ENCODE measurements at regions not wholly inside any gene's neighbourhood (a gene's known extent, or its start where the extent isn't known, plus 50 kb on each side); places are given as distances from the start of the nearest gene placed in this dataset.

DNA sequence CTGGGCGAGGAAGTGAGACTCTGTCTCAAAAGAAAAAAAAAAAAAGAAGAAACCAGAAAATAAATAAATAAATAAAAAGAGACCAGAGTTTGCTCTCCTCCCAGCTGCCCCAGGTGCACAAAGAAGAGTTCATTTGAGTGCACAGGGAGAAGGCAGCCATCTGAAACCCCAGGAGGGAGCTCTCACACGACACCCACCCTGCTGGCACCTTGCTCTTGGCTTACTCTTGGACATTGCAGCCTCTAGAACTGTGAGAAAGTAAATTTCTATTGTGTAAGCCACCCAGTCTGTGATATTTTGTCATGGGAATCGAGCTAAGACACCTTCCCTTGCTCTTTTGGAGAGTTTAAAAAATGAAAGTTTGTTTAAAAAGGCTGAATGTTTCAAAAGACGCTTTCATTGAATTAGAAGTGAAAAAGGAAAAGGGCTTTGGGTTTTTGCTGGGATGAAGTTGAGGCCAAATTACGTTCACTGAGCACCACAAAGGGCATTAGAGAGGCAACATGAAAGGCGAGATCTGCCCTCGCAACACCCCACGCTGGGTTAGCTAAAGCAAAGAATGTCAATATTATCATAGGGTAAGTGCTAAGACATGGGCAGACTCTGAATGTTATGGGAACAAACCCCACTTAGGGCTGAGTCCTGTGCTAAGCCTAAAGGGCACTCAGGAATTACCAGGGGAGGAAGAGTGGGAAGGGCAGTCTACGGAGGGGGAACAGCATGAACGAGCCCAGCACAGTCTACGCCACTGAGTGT is 128.9 kb upstream of the RIOK3 start:
- peaks cover 8% of the 10 kb centered on the region for H3K4me1 ChIP-seq (ENCODE audit: control insufficient read depth, insufficient read depth, low read length)
- H2BK120ac ChIP-seq (ENCODE audit: low read depth, low read length), result no peak overlapping the region
- H3K27me3 ChIP-seq (ENCODE audit: control insufficient read depth, insufficient read depth, low read length), result no peaks in the 10 kb centered on the region
- no peak for ATAC-seq (ENCODE audit: low read depth)
- H4K91ac ChIP-seq (ENCODE audit: insufficient read depth, low read depth, low read length), result no peak overlapping the region
- H3K56ac ChIP-seq (ENCODE audit: extremely low read depth, insufficient read depth, low read length), result no peak overlapping the region
- H3K4me2 ChIP-seq (ENCODE audit: low read depth, low read length), result no peak overlapping the region
- ChIA-PET POLR2A (ENCODE audit: unreplicated experiment) (no interaction called here), CTCF (no interaction called here)
- H3K9me3 ChIP-seq (ENCODE audit: control insufficient read depth, insufficient read depth, low read length), result no peaks in the 10 kb centered on the region
- H3K18ac ChIP-seq (ENCODE audit: low read depth, low read length), result no peak overlapping the region
- H2AK9ac ChIP-seq (replicated peaks; ENCODE audit: low read depth, low read length, poor library complexity), result no peak overlapping the region
- WGBS, 2 experiments (ENCODE audit: extremely low coverage in 2 of 2, insufficient read length in 1 of 2), result 77% methylated on average over 3 of the region's 11 CpGs; no CpG with 5 or more reads in 1 of the 2 experiments
- TF ChIP-seq MAZ (IDR thresholded peaks at IDR 0.05; ENCODE audit: borderline replicate concordance, low read depth, low read length) (no peak), POLR2A (IDR thresholded peaks at IDR 0.05; ENCODE audit: low read depth, low read length) (no peak), ELK1 (IDR thresholded peaks at IDR 0.05; ENCODE audit: borderline replicate concordance, low read depth, low read length) (no peak), MXI1 (IDR thresholded peaks at IDR 0.05; ENCODE audit: borderline replicate concordance, low read depth, low read length) (no peak), RAD21 (IDR thresholded peaks at IDR 0.05; ENCODE audit: low read length) (no peak), NFE2L2 (IDR thresholded peaks at IDR 0.05; ENCODE audit: low read depth, low read length) (no peak), FOS (IDR thresholded peaks at IDR 0.05; ENCODE audit: low read depth, low read length) (no peak), RFX5 (IDR thresholded peaks at IDR 0.05; ENCODE audit: low read depth, low read length) (no peak), CHD1 (IDR thresholded peaks at IDR 0.05; ENCODE audit: low read depth, low read length) (no peak), CEBPB (IDR thresholded peaks at IDR 0.05; ENCODE audit: low read depth, low read length) (no peak), BHLHE40 (IDR thresholded peaks at IDR 0.05; ENCODE audit: low read depth, low read length) (no peak), MAFK (IDR thresholded peaks at IDR 0.05; ENCODE audit: low read depth, low read length) (no peak)
- TF ChIP-seq, protein P1, sequence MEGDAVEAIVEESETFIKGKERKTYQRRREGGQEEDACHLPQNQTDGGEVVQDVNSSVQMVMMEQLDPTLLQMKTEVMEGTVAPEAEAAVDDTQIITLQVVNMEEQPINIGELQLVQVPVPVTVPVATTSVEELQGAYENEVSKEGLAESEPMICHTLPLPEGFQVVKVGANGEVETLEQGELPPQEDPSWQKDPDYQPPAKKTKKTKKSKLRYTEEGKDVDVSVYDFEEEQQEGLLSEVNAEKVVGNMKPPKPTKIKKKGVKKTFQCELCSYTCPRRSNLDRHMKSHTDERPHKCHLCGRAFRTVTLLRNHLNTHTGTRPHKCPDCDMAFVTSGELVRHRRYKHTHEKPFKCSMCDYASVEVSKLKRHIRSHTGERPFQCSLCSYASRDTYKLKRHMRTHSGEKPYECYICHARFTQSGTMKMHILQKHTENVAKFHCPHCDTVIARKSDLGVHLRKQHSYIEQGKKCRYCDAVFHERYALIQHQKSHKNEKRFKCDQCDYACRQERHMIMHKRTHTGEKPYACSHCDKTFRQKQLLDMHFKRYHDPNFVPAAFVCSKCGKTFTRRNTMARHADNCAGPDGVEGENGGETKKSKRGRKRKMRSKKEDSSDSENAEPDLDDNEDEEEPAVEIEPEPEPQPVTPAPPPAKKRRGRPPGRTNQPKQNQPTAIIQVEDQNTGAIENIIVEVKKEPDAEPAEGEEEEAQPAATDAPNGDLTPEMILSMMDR (conservative IDR thresholded peaks at IDR 0.05; ENCODE audit: low read depth, low read length), result no peak
- in situ Hi-C loops (cut with MboI; ENCODE audit: low sequenced_read_pairs) (no loop called here), intact Hi-C loops (cut with micrococcal nuclease) (no loop called here), dilution Hi-C loops (cut with HindIII; ENCODE audit: low sequenced_read_pairs, unreplicated experiment) (no loop called here)
- no peak overlapping the region for H2AFZ ChIP-seq (replicated peaks; ENCODE audit: low read length, poor library complexity)
- no peak overlapping the region for H3K27ac ChIP-seq (ENCODE audit: insufficient read depth, low read length)
- no peak overlapping the region; the same call in 2 of the 3 replicates for H2BK15ac ChIP-seq (ENCODE audit: low read depth, low read length)
- H4K5ac ChIP-seq (ENCODE audit: low read depth, low read length), result no peak overlapping the region
- no peak overlapping the region for H3K23ac ChIP-seq (ENCODE audit: low read depth, low read length)
- 0 out of 2 replicates have a peak, but pooled peaks cover 4% of the 10 kb centered on the region for H3K9me1 ChIP-seq (ENCODE audit: insufficient read depth, low read length)
- H3K14ac ChIP-seq (replicated peaks; ENCODE audit: low read depth, low read length), result no peak overlapping the region
- H3K79me1 ChIP-seq (ENCODE audit: low read depth in 1 of 2, low read length in 2 of 2), result no peaks in the 10 kb centered on the region
- H2BK5ac ChIP-seq (ENCODE audit: low read depth, low read length, poor library complexity, severe bottlenecking), result no peak overlapping the region
- no peak overlapping the region for H3K4ac ChIP-seq (ENCODE audit: low read depth, low read length)
- H4K8ac ChIP-seq (ENCODE audit: low read depth in 2 of 2, low read length in 2 of 2), result no peak overlapping the region
- no peaks in the 10 kb centered on the region for H3K36me3 ChIP-seq (ENCODE audit: control insufficient read depth, insufficient read depth, low read length)
- no peak for DNase-seq
- no peak overlapping the region for H2AK5ac ChIP-seq (ENCODE audit: low read depth, low read length)
- H3K9ac ChIP-seq (ENCODE audit: low read depth, low read length), result no peak overlapping the region
- no TSS peak for BruUV-seq (replicated peaks)
- no peak overlapping the region for H2BK20ac ChIP-seq (ENCODE audit: low read depth, low read length)
- H3K4me3 ChIP-seq (ENCODE audit: insufficient read depth, low read depth, low read length), result no peak overlapping the region
- no peaks in the 10 kb centered on the region for H4K20me1 ChIP-seq (ENCODE audit: insufficient read depth, low read length)

Measured in IMR-90 (cell line).